ENCODE measurements at regions not wholly inside any gene's neighbourhood (a gene's known extent, or its start where the extent isn't known, plus 50 kb on each side); places are given as distances from the start of the nearest gene placed in this dataset.

DNA sequence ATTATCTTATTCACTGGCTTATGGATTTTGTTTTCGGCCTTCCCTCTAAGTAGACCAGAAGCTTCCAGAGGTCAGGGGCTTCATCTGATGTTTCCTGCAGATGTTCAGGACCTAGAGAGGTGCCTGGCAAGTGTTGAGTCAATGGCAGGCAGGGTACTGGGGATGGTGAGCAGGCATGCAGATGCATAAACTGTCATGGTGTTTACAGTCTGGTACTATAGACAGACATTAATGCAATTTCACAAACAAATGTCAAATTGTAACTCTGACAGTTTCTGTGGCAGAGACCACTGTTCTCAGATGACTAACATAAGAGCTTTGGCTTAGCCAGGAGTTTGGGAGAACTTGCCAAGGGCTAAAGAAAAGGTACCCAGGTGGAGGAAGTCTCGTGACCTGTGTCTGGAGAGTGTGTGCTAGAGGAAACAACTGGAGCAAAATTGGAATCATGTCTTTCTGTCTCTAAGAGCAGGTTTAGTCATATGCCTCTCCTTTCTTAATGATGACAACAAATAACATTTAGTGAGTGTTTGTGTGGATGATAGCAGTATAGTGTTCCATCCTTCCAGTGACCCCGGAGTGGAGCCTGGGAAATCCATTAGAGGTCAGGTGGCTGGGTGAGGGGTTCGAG, 53.7 kb upstream of the TRAK1 start:
- H3K27ac ChIP-seq (ENCODE audit: low read length) = no peak overlapping the region
- WGBS (ENCODE audit: insufficient coverage) = 92% methylated on average over 4 of the region's 4 CpGs
- H3K4me3 Mint-ChIP-seq = no peak overlapping the region
- DNase-seq = no peak
- TF ChIP-seq, protein P1, sequence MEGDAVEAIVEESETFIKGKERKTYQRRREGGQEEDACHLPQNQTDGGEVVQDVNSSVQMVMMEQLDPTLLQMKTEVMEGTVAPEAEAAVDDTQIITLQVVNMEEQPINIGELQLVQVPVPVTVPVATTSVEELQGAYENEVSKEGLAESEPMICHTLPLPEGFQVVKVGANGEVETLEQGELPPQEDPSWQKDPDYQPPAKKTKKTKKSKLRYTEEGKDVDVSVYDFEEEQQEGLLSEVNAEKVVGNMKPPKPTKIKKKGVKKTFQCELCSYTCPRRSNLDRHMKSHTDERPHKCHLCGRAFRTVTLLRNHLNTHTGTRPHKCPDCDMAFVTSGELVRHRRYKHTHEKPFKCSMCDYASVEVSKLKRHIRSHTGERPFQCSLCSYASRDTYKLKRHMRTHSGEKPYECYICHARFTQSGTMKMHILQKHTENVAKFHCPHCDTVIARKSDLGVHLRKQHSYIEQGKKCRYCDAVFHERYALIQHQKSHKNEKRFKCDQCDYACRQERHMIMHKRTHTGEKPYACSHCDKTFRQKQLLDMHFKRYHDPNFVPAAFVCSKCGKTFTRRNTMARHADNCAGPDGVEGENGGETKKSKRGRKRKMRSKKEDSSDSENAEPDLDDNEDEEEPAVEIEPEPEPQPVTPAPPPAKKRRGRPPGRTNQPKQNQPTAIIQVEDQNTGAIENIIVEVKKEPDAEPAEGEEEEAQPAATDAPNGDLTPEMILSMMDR (IDR thresholded peaks at IDR 0.05) = no peak
- peak overlapping the region in 1 of 2 donors; percentile 33 for H3K27ac Mint-ChIP-seq
- no peaks in the 10 kb centered on the region for H3K4me1 ChIP-seq (ENCODE audit: control insufficient read depth, insufficient read depth, low read length)
- H3K4me1 Mint-ChIP-seq = peaks cover 22 to 50% of the 10 kb centered on the region in 2 donors
- H3K9me3 ChIP-seq (ENCODE audit: control insufficient read depth, insufficient read depth, low read length) = no peaks in the 10 kb centered on the region
- no peaks in the 10 kb centered on the region for H3K9me3 Mint-ChIP-seq
- ATAC-seq = peak in 1 of 3 donors; percentile 5
- intact Hi-C loops (cut with micrococcal nuclease) = no loop called here
- peaks cover 7% of the 10 kb centered on the region for H3K36me3 ChIP-seq (ENCODE audit: control insufficient read depth, insufficient read depth, low read length)
- H3K36me3 Mint-ChIP-seq = no peaks in the 10 kb centered on the region
- no peaks in the 10 kb centered on the region for H3K27me3 ChIP-seq (ENCODE audit: control insufficient read depth, insufficient read depth, low read length)
- H3K4me3 ChIP-seq (ENCODE audit: low read length) = no peak overlapping the region
- no peaks in the 10 kb centered on the region for H3K27me3 Mint-ChIP-seq (ENCODE audit: low read depth in 2 of 2)

DNA sequence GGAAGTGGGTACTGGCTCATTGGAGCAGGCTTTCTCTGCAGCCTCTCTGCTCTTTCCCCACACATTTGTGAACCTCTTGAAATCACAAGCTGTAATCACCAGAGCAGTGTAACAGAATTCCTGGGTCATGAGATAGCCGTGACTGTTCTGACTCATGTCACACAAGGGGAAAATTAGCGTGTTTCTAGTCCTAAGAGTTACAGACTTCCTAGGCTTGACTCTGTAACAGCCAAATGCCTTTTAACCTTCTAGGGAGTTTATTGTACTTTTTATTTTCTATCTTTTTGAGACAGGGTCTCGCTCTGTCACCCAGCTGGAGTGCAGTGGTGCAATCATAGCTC, 54.7 kb upstream of the TRAK1 start:
- H3K36me3 Mint-ChIP-seq = no peaks in the 10 kb centered on the region
- Histone ChIP-seq H3K4me1 (ENCODE audit: control insufficient read depth, insufficient read depth, low read length) (no peaks in the 10 kb centered on the region), H3K4me3 (ENCODE audit: low read length) (no peak overlapping the region), H3K36me3 (ENCODE audit: control insufficient read depth, insufficient read depth, low read length) (peaks cover 7% of the 10 kb centered on the region), H3K9me3 (ENCODE audit: control insufficient read depth, insufficient read depth, low read length) (no peaks in the 10 kb centered on the region), H3K27me3 (ENCODE audit: control insufficient read depth, insufficient read depth, low read length) (no peaks in the 10 kb centered on the region), H3K27ac (ENCODE audit: low read length) (no peak overlapping the region)
- no peak overlapping the region for H3K4me3 Mint-ChIP-seq
- intact Hi-C loops (cut with micrococcal nuclease) = no loop called here
- H3K9me3 Mint-ChIP-seq = no peaks in the 10 kb centered on the region
- WGBS (ENCODE audit: insufficient coverage) = 78% methylated on average over 3 of the region's 3 CpGs
- ATAC-seq = no peak
- DNase-seq = no peak
- no peaks in the 10 kb centered on the region for H3K27me3 Mint-ChIP-seq (ENCODE audit: low read depth in 2 of 2)
- peaks cover 22 to 54% of the 10 kb centered on the region in 2 donors for H3K4me1 Mint-ChIP-seq
- H3K27ac Mint-ChIP-seq = no peak overlapping the region
- TF ChIP-seq, protein P1 (IDR thresholded peaks at IDR 0.05) = no peak

DNA sequence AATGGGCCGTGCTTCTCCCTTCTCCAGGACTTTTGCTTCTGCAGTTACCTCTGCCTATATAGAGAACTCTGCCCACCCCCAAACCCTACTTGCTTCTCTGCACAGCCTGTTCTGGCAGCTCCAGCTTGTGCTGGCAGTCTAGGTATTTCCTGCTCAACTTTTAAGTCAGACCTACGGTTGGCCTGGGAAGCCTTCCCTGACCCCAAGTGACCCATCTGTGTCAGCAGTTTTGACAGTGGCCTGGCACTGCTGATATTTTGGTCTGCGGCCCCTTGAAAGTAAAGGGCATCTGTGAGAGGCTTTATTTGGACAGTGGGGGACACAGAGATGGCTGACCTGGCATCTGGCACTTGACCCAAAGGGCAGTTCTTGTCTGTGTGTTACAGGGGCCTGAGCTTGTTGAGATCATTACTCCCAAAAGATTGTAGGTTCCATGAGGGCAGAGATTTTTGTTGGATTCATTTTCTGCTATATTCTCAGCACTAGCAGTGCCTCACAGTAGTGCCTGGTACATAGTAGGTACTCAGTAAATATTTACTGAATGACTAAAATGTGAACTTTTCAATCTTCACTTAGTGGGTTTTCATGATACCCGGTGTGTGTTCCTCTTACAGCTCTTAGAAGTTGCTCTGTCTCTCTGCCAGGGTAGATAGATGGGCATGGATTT, 55.2 kb upstream of the TRAK1 start:
- 80% methylated on average over 3 of the region's 4 CpGs for WGBS (ENCODE audit: insufficient coverage)
- H3K27ac Mint-ChIP-seq = peak overlapping the region in 1 of 2 donors; percentile 9
- H3K4me3 Mint-ChIP-seq = no peak overlapping the region
- TF ChIP-seq, protein P1 (IDR thresholded peaks at IDR 0.05) = no peak
- Histone ChIP-seq H3K4me1 (ENCODE audit: control insufficient read depth, insufficient read depth, low read length) (no peaks in the 10 kb centered on the region), H3K9me3 (ENCODE audit: control insufficient read depth, insufficient read depth, low read length) (no peaks in the 10 kb centered on the region), H3K27ac (ENCODE audit: low read length) (no peak overlapping the region), H3K36me3 (ENCODE audit: control insufficient read depth, insufficient read depth, low read length) (peaks cover 7% of the 10 kb centered on the region), H3K4me3 (ENCODE audit: low read length) (no peak overlapping the region), H3K27me3 (ENCODE audit: control insufficient read depth, insufficient read depth, low read length) (no peaks in the 10 kb centered on the region)
- DNase-seq (no peak), ATAC-seq (no peak)
- intact Hi-C loops (cut with micrococcal nuclease) = no loop called here
- H3K9me3 Mint-ChIP-seq = no peaks in the 10 kb centered on the region
- no peaks in the 10 kb centered on the region for H3K36me3 Mint-ChIP-seq
- peaks cover 22 to 54% of the 10 kb centered on the region in 2 donors for H3K4me1 Mint-ChIP-seq
- no peaks in the 10 kb centered on the region for H3K27me3 Mint-ChIP-seq (ENCODE audit: low read depth in 2 of 2)

DNA sequence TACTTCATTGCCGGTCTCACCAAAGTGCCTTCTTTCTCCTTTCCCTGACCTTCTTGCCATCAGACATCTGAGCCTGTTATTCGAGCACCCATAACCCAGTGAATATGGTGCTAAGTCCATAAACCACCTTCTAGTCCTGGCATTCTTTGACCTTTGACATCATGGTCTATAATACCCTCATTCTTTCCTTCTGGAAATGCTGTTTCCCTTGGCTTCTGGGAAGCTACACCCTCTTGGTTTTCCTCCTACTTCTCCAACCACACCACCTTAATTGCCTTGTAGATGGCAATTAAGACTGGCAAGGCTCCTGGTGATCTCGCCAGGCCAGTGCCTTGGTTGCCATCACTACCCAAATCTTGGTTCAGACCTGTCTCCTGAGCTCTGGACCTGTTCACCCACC, 56.1 kb upstream of the TRAK1 start:
- Histone ChIP-seq H3K27me3 (ENCODE audit: control insufficient read depth, insufficient read depth, low read length) (no peaks in the 10 kb centered on the region), H3K36me3 (ENCODE audit: control insufficient read depth, insufficient read depth, low read length) (peaks cover 7% of the 10 kb centered on the region), H3K9me3 (ENCODE audit: control insufficient read depth, insufficient read depth, low read length) (no peaks in the 10 kb centered on the region), H3K4me1 (ENCODE audit: control insufficient read depth, insufficient read depth, low read length) (no peaks in the 10 kb centered on the region), H3K27ac (ENCODE audit: low read length) (no peak overlapping the region), H3K4me3 (ENCODE audit: low read length) (no peak overlapping the region)
- no peak for DNase-seq
- TF ChIP-seq, protein P1 (IDR thresholded peaks at IDR 0.05) = no peak
- Mint-ChIP-seq H3K27ac (peak overlapping the region in 1 of 2 donors; percentile 9), H3K4me3 (no peak overlapping the region), H3K4me1 (peaks cover 22 to 49% of the 10 kb centered on the region in 2 donors), H3K27me3 (ENCODE audit: low read depth in 2 of 2) (no peaks in the 10 kb centered on the region), H3K36me3 (no peaks in the 10 kb centered on the region), H3K9me3 (no peaks in the 10 kb centered on the region)
- intact Hi-C loops (cut with micrococcal nuclease) = no loop called here
- 97% methylated on average over 3 of the region's 3 CpGs for WGBS (ENCODE audit: insufficient coverage)
- ATAC-seq = no peak
